GM21447 (cell line): ENCODE measurements at regions not wholly inside any gene's neighbourhood (a gene's known extent, or its start where the extent isn't known, plus 50 kb on each side); places are given as distances from the start of the nearest gene placed in this dataset.
"Not testable (repeated sequence)": the region's sequence is repeated elsewhere in the genome, so short reads cannot be mapped to it uniquely, and the experiment has no call there.

Experiments used
- ATAC-seq: cut with Tn5 transposase; IDR thresholded peaks from one replicate; pipeline ENCODE4 v1.9.1; 2021; ENCODE audit not compliant: unreplicated experiment

DNA sequence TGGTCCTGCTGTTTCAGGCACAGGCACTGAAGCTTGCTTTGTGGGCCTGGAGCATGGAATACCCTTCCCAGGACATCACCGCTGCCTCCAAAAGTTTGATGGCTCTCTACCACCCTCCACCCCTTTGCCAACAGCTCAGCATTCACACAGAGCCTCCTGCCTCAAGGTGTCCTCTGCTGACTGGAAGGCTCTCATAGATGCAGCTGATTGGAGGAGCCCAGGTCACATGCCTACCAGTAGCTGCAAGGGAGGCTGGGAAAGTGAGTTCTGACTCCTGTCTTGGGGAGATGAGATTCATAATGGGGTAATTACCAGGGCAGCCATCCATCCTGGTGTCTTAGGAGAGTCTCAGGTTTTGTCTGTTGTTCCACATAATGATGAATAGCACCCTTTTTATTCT, 124.8 kb upstream of the GRIK3 start:
- no peak for ATAC-seq

DNA sequence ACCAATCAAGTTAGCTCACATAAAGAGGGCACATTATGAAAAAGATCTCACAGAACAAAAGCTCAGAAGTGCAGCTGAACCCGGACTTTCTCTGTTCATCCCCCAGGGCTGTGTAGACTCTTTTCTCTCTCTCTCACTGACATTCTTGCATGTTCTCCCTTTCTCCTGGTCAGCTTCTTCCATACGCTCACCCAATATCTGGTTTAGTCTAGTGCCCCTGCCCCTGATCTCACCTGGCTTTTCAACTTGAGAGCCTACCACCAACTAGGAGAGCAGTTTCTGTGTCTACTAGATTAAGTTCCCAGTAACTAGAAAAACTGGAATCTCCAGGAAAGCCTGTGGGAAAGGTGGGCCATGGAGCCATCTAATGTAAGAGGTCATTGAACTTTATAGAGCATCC, 126.9 kb upstream of the GRIK3 start:
- ATAC-seq = no peak

DNA sequence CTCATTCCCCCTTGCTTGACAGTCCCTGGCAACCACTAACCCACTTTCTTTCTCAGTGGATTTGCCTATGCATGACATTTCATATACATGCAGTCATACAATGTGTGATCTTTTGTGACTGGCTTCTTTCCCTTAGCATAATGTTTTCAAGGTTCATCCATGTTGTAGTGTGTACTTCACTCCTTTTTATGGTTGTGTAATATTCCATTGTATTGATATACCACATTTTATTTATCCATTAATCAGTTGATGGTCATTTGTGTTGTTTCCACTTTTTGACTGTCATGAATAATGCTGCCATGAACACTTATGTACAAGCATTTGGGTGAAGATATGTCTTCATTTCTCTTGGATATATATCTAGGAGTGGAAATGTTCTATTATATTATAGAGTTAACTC, 127.7 kb upstream of the GRIK3 start:
- ATAC-seq = no peak

DNA sequence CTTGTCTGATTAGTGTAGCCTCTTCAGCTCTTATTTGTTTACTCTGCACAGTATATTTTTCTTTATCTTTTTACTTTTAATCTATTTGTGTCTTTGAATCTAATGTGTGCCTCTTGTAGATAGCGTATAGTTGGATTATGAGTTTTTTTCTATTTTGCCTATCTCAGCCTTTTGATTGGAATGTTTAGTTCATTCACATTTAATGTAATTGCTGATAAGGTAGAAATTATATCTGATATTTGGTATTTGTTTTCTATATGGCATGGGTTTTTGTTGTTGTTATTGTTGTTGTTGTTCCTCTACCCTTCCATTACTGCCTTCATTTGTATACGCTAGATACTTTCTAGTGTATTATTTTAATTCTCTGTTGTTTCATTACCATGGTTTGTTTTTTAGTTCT, 131.7 kb upstream of the GRIK3 start:
- no peak for ATAC-seq

DNA sequence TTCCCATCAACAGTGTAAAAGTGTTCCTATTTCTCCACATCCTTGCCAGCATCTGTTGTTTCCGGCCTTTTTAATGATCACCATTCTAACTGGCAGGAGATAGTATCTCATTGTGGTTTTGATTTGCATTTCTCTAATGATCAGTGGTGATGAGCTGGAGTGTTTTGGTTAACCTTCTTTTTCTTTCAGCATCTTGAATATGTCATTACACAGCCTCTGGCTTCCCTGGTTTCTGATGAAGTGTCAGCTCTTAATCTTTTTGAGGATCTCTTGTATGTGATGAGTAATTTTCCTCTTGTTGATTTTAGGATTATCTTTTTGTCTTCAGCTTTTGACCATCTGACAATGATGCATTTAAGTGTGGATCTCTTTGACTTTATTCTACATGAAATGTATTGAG, 133.2 kb upstream of the GRIK3 start:
- ATAC-seq = no peak

DNA sequence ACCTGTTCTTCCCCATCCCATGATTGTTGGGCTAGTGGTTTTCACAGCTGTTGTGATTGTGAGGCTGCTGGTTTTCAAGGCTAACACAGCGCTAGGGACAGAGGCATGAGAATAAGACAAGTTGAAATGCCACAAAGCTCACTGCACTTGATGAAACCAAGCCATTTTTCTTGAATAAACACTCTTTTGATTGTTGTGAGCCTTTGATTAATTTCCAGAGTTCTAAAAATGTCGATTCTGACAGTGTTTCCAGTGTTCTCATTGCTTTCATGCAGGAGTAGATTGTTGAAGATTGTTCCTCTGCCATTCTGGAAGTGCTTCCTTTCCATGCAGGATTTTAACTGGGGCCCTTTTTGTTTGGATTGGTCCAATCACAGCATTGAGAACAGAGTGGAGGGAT, 134.9 kb upstream of the GRIK3 start:
- ATAC-seq = no peak

DNA sequence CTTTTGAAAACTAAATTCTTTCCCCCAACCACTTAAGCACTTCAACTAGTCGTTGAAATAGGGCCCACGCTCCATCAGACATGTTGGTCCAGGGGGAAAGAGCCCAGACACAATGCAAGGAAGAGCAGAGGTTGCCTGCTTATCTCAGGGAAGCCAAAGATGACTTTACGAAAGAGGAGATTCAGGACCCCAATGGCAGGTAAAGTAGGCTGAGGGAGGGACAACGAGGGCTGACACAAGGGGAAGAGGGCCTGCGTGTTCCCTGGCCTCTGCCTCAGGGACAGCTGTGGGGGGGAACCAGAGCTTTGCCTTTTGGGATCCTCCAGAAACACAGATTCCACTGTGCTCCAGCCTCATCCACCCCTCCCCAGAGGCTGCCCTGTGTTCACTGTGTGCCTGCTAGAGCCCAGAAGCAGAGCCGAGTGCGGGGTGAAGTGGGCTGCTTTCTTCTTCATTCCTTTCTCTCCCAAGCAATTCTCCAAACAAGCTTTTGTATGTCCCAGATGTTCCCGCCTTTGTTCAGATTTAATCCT, 135.5 kb upstream of the GRIK3 start:
- ATAC-seq = no peak

DNA sequence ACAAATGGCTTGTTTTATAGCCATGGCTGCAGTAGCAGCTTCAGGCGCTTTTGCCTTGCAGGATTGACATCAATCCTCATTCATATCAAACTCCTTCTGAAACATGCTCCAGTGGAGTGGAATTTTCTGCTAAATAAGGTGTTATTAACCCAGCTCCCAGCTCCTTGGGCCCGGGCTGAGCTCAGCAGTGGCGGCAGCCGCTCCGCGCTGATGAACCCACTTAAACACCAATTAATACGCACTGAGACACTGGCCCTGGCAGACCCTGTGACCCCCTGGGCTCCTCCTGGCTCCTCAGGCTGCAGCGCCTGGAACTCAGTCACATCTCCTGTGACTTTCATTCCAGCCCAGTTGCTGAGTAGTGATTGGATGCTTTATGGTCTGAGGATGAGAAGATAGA, 137.4 kb upstream of the GRIK3 start:
- ATAC-seq = no peak

DNA sequence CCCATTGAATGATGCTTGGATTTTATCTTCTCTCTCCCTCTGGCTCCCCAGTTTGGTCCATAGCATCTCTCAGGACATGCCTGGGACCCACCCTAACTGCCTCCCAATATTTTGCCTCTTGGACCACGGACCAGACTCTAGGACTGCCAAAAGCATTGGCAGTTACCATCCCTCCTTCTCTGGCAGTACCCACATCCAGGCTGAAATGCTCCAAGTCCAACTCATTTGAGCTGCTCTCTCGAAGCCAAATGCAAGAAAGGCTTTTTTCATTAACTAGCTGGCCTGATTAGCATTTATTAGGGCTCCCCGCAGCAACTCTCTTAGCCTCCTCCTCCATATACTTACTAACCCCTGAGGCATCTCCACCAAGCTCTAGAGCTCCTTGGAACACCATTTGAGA, 140.0 kb upstream of the GRIK3 start:
- ATAC-seq = no peak

DNA sequence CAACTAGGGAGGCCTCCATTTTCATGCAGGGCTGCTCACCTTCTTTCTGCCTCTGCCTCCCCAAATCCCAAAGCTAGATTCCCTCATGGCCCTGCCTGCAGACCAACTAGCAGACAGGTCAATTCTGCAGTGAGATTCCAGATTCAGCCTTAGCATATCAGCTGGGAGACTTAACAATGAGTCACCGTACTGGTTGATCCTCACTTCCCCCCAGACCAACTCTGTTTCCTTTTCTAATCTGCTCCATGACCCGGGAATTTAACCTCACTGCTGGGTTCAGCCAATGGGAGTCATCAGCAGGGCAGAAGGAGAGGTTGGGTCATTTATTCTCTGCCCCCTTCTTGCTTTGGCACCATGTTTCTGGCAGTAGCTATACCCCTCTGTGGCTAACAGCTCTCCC, 140.6 kb upstream of the GRIK3 start:
- ATAC-seq = no peak

DNA sequence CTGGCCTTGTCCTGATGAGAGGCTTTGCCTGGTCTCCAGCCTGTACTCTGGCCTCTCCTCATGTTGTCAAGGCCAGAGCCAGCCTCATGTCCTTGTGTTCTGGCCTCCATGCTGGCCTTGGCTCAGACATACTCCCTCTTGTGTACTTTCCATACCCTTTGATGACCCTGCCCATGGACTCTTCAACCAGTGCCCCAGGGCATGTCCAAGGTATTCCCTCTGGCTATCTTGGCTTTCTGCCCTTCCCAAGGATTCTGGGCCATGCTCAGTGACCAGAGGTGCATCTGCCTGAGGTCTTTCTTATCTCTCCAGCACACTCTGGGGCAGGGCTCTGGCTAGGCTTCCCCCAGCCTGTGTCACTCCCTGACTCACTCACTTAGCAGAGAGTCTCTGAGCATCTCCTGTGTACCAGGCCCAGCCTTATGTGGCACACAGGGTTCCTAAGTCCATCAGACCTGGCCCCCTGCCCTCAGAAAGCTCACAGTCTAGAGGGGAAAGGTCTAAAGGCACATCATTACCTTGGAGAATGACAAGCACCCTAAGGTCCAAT, 141.4 kb upstream of the GRIK3 start:
- no peak for ATAC-seq

DNA sequence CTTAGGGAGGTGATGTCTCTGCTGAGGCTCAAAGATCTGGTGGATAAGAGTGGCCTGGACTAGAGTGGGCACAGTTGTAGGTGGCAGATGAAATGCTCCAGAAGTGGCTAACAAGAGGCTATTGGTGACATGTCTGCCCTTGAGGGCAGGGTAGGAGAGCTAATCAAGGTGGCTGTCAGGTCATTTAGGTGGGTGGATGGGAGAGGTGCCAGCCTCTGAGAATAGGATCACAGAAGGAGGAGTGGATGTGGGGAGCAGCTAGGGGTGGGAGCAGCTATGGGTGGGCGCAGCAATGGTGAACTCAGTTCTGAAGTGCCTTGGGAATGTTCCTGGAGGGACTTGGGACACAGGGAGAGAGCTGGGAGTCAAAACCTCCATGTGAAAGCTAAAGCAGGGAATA, 142.0 kb upstream of the GRIK3 start:
- no peak for ATAC-seq

DNA sequence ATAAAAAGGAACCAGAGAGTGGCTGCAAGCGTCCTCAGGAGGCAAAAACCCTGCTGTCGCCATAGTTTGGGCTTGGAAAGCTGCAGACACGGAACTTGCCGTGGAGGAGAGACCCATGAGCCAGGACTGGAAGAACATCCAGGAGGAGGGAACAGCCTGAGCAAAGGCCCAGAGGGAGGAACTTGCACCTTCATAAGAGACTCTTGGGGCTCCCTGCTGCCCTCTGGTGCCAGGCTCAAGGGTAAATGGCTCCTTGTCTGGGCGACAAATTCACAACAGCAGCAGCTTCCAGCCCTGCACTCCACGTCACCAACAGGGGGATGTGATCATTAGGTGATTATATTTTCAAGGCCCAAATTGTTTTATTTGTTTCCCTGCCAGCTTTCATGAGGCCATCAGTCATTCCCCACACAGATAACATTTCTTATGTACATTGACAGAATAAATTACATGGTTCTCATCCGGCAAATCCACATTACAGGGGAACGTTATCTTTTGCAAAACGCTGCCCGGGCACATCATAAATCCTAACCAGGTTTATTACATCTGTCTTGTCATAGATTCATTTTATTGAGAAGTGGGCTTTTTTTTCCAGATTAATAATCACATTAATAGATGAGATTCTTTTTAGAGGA, 143.0 kb upstream of the GRIK3 start:
- ATAC-seq = no peak

DNA sequence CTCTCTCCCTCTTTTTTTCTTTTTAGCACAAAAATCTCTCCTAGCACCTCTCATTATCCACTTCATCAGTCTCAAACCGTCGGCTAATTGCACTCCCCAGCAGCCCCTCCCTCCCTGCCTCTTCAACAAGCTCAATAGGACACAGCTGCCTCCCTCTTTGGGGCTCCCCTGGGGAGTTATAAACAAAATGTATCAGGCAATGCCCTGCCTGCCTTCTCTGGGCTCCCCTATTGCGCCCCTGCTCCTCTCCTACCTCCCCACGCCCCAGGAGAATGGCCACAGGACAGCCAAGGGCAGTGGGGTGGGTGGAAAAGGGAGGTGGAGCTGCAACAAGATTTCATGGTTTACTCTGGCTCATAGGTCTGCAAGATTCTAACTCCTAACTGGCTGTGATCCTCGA, 147.1 kb upstream of the GRIK3 start:
- no peak for ATAC-seq

DNA sequence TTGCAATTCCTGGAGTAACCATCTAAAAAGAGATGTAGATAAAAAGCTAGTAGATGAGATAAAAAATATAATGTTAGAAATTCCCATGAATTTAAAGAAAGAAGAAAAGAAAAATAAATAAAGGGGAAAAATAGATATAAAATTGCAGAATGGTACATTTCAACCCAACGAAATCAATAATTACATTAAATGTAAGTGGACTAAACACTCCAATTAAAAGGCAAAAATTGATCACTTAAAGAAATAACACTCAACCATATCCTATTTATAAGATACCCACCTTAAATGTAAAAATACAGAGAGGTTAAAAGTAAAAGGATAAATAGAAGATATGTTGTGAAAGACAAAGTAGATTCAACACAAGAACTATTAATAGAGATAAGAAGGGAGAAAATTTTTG, 150.5 kb upstream of the GRIK3 start:
- ATAC-seq = no peak

DNA sequence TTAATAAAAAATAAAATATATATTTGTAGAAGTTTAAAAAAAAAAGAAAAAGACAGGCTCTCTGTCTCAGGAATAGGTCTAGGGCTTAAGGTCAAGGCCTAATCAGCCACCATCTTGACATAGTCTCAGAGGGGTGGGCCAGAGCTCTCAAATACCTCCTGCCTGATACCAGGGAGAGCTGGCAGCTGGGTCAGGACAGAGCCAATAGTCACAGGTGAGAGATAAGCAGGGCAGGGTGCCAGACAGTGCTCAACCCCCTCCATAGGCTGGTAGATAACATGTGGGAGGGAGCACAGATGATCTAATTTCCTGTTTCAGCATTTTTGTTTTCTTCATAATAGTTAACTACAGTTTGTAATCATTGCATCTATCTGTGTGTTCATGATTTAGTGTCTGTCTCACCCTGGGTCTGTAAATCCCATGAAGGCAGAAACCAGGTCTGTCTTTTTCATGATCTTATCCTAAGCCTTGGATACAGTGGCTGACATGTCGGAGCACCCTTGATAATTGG, 152.0 kb upstream of the GRIK3 start:
- ATAC-seq = no peak

DNA sequence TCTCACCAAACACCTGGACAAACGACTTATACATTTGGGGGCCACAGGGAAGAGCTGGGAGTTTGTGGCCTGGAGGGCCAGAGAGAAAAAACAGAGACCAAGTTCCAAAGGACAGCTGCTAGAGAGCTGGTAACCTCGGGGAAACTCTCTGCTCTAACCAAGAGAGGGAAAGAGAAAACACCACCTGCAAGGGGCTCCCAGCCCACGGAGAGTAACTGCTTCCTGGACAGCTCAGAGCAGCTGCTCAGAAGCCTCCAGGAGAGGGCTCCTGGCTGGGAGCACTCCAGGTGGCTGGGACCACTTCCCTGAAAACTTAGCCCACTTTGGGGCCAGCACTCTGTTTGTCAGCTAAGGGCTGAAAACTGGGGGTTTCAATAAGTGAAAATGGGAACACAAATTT, 154.8 kb upstream of the GRIK3 start:
- no peak for ATAC-seq

DNA sequence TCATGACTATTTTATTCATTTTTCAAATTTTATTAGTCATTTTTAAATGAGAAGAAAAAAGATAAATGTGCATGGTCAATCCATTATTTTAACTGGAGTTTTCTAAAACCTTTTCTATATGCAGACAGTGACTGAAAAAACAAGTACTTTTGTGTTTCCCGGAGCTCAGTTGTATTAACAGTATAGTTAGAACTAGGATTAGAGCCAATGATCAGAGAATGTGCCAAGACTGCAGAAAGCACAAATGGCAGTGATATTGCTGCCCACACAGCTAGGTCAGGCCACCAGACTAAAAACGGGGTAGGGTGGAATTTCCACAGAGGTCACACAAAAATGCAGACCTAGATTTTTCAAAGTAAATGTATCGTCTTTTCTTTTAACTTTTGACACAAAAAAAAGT, 163.1 kb upstream of the GRIK3 start:
- no peak for ATAC-seq

DNA sequence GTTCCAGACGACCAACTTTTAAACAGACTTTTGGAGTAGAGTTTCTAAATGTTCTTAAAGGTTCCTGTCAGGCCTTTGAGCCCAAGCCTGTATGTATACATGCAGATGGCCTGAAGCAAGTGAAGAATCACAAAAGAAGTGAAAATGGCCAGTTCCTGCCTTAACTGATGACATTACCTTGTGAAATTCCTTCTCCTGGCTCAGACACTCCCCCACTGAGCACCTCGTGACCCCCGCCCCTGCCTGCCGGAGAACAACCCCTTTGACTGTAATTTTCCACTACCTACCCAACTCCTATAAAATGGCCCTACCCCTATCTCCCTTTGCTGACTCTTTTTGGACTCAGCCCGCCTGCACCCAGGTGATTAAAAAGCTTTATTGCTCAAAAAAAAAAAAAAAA, 180.0 kb upstream of the GRIK3 start:
- not testable (repeated sequence) for ATAC-seq

DNA sequence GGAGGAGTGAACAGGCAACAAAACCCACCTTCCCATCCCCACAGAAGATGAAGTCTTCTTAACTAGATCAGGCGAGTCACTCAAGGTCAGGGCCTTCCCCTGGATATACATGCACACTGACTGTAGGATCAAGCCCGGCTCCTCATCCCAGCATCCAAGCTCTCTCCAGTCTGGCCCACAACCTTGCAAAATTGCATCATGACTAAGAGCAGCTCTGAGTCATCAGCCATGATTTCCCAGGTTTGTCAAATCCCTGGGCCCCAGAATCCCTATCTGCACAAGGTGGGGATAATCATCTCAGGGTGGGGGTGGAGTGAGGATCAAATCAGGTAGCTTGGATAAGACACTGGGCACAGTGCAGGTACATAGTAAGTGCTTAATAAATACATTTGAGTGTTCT, 199.3 kb upstream of the GRIK3 start:
- no peak for ATAC-seq

DNA sequence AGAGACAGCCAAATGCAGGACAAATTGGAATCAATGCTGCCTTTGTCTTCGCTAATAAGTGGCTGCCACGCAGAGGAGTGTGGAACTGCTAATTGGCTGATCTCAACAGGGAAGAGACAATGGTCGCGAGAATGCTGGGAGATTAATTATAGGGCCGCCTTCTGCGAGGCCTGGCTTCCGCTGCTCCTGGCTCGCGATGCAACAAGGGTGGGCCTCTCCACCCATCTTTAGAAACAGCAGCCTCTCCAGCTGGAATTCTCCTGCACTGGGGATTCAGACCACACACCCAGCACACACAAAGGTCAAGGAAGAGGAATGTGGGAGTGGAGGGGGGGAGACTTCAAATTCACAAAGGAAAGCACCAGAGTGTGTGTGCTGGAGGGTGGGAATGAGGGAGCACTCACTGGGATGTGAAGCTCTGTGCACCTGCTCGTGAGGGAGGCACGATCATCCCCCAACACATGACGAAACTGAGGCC, 200.7 kb upstream of the GRIK3 start:
- no peak for ATAC-seq

DNA sequence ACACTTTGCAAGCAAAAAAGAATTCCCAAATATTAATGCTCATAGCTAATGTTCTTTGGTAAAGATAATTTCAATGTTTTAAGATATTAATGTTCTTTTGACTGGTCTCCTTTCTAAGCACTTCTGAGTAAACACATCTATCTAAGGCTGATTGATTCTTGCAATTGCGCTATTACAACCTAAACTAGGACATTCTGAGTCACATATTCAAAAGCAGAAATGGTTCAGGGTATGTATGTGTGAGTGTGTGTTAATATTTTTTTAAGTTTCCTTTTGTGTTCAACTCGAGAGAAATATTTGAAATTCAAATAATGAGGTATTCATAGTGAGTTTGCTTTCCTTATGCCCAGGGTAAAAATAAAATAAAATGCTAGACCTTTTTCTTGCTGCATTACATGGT, 203.6 kb upstream of the GRIK3 start:
- no peak for ATAC-seq
